ENCODE measurements at regions not wholly inside any gene's neighbourhood (a gene's known extent, or its start where the extent isn't known, plus 50 kb on each side); places are given as distances from the start of the nearest gene placed in this dataset.

DNA sequence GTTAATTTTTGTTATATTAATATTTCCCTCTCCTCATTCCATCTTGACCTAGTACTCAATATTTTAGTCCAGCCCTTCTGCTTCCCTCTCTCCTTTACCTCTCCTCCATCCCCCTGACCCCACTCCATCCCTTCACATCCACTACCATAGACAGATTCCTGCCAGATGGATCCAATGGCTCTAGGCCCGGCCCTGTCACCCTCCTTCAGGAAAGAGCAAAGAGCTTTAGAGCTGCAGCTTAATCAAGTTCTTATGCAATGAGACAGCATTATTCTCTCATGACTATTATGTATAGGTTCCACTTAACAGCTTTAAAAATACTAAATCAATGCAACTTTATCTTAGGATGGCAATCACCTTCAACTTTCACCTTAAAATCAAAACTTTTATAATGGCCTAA is 200.7 kb upstream of the TTC14 start:
- TF ChIP-seq TEAD4 (IDR thresholded peaks at IDR 0.05; ENCODE audit: borderline replicate concordance, insufficient read depth) (no peak), RCOR1 (IDR thresholded peaks at IDR 0.05; ENCODE audit: low read length) (no peak)
- TF ChIP-seq, protein P1, sequence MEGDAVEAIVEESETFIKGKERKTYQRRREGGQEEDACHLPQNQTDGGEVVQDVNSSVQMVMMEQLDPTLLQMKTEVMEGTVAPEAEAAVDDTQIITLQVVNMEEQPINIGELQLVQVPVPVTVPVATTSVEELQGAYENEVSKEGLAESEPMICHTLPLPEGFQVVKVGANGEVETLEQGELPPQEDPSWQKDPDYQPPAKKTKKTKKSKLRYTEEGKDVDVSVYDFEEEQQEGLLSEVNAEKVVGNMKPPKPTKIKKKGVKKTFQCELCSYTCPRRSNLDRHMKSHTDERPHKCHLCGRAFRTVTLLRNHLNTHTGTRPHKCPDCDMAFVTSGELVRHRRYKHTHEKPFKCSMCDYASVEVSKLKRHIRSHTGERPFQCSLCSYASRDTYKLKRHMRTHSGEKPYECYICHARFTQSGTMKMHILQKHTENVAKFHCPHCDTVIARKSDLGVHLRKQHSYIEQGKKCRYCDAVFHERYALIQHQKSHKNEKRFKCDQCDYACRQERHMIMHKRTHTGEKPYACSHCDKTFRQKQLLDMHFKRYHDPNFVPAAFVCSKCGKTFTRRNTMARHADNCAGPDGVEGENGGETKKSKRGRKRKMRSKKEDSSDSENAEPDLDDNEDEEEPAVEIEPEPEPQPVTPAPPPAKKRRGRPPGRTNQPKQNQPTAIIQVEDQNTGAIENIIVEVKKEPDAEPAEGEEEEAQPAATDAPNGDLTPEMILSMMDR (IDR thresholded peaks at IDR 0.05), result no peak

Data from SK-N-SH (cell line).